ENCODE measurements at regions not wholly inside any gene's neighbourhood (a gene's known extent, or its start where the extent isn't known, plus 50 kb on each side); places are given as distances from the start of the nearest gene placed in this dataset.

DNA sequence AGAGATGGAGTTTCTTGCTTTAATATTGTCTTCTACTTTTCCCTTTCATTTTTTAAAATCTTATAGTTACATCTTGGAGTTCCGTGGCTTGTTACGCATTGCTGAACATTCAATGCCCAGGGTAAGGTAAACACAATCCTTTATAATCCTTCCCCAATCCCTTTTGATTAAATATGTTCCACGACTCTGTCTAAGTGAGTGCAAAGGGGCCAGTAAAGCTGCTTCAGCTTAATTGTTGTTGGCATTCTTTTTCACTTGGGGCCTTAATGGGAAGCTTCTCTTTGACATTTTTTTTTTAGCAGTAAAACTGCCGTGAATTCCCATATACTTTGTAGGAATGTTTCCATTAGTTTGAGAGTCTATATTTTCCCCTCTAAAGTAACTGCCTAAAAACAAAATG, 1028.1 kb downstream of the C4orf33 start (continued):
- TF ChIP-seq, protein P1, sequence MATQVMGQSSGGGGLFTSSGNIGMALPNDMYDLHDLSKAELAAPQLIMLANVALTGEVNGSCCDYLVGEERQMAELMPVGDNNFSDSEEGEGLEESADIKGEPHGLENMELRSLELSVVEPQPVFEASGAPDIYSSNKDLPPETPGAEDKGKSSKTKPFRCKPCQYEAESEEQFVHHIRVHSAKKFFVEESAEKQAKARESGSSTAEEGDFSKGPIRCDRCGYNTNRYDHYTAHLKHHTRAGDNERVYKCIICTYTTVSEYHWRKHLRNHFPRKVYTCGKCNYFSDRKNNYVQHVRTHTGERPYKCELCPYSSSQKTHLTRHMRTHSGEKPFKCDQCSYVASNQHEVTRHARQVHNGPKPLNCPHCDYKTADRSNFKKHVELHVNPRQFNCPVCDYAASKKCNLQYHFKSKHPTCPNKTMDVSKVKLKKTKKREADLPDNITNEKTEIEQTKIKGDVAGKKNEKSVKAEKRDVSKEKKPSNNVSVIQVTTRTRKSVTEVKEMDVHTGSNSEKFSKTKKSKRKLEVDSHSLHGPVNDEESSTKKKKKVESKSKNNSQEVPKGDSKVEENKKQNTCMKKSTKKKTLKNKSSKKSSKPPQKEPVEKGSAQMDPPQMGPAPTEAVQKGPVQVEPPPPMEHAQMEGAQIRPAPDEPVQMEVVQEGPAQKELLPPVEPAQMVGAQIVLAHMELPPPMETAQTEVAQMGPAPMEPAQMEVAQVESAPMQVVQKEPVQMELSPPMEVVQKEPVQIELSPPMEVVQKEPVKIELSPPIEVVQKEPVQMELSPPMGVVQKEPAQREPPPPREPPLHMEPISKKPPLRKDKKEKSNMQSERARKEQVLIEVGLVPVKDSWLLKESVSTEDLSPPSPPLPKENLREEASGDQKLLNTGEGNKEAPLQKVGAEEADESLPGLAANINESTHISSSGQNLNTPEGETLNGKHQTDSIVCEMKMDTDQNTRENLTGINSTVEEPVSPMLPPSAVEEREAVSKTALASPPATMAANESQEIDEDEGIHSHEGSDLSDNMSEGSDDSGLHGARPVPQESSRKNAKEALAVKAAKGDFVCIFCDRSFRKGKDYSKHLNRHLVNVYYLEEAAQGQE (IDR thresholded peaks at IDR 0.05; ENCODE audit: low read depth, low read length): no peak
- TF ChIP-seq CHD2 (IDR thresholded peaks at IDR 0.05; ENCODE audit: borderline replicate concordance, low read depth, low read length) (no peak), SREBF2 (IDR thresholded peaks at IDR 0.05; ENCODE audit: low read length) (no peak), BCL11A (IDR thresholded peaks at IDR 0.05; ENCODE audit: low read depth, low read length) (no peak), MYB (IDR thresholded peaks at IDR 0.05; ENCODE audit: borderline replicate concordance, low read depth, low read length) (no peak), ATF7 (IDR thresholded peaks at IDR 0.05; ENCODE audit: low read depth) (no peak), MEF2B (IDR thresholded peaks at IDR 0.05; ENCODE audit: partially characterized antibody, poor library complexity, severe bottlenecking) (no peak), GABPA (IDR thresholded peaks at IDR 0.05; ENCODE audit: low read depth) (no peak), BRCA1 (IDR thresholded peaks at IDR 0.05; ENCODE audit: low read depth, low read length) (no peak), CREM (IDR thresholded peaks at IDR 0.05; ENCODE audit: low read depth) (no peak), SUPT20H (IDR thresholded peaks at IDR 0.05; ENCODE audit: borderline replicate concordance, control insufficient read depth, low read depth, low read length) (no peak), HCFC1 (IDR thresholded peaks at IDR 0.05; ENCODE audit: low read length) (no peak), ZNF217 (IDR thresholded peaks at IDR 0.05) (no peak), EP300 (IDR thresholded peaks at IDR 0.05; ENCODE audit: borderline replicate concordance in 1 of 2, control insufficient read depth in 1 of 2, low read depth in 2 of 2, low read length in 2 of 2) (no peak), HDAC2 (IDR thresholded peaks at IDR 0.05) (no peak)

All from GM12878 (cell line).